Mesendoderm (in vitro differentiated cells): ENCODE measurements at regions not wholly inside any gene's neighbourhood (a gene's known extent, or its start where the extent isn't known, plus 50 kb on each side); places are given as distances from the start of the nearest gene placed in this dataset.

ENCODE experiments used
- DNase-seq: peaks from one replicate; pipeline ENCODE4 v3.0.0; 2013
- H2AK5ac ChIP-seq: 2 replicates; pipeline ENCODE4 v1.6.1; 2013; ENCODE audit warnings: low read length, inconsistent platforms
- H2BK120ac ChIP-seq: 2 replicates; pipeline ENCODE4 v1.6.1; 2013; ENCODE audit warnings: low read depth, mild to moderate bottlenecking, low read length, moderate library complexity, mixed read lengths
- H2BK15ac ChIP-seq: replicated peaks from 2 replicates; pipeline ENCODE4 v1.6.1; 2013; ENCODE audit warnings: low read depth, mild to moderate bottlenecking, moderate library complexity
- H2BK5ac ChIP-seq: 2 replicates; pipeline ENCODE4 v1.6.1; 2013; ENCODE audit warnings: low read length, inconsistent platforms
- H3K18ac ChIP-seq: 2 replicates; pipeline ENCODE4 v1.6.1; 2013; ENCODE audit warnings: mild to moderate bottlenecking, low read length, mixed read lengths
- H3K23ac ChIP-seq: one replicate; pipeline ENCODE4 v1.6.1; 2013; ENCODE audit warnings: low read length
- H3K27ac ChIP-seq: 2 replicates; pipeline ENCODE4 v1.5.1; 2013; ENCODE audit warnings: low read depth, mild to moderate bottlenecking, inconsistent platforms, low read length, moderate library complexity
- H3K27me3 ChIP-seq: 2 replicates; pipeline ENCODE4 v1.6.1; 2013; ENCODE audit warnings: low read length, control low read depth, mild to moderate bottlenecking, inconsistent platforms; ENCODE audit not compliant: insufficient read depth, poor library complexity
- H3K36me3 ChIP-seq: 2 replicates; pipeline ENCODE4 v1.6.1; 2013; ENCODE audit warnings: low read length, inconsistent platforms; ENCODE audit not compliant: control insufficient read depth, insufficient read depth
- H3K4ac ChIP-seq: one replicate; pipeline ENCODE4 v1.6.1; 2013; ENCODE audit warnings: low read depth, mild to moderate bottlenecking, low read length, moderate library complexity
- H3K4me1 ChIP-seq: 2 replicates; pipeline ENCODE4 v1.6.1; 2013; ENCODE audit warnings: low read depth, low read length, inconsistent platforms; ENCODE audit not compliant: control insufficient read depth
- H3K4me2 ChIP-seq: 2 replicates; pipeline ENCODE4 v1.6.1; 2013; ENCODE audit warnings: low read length
- H3K4me3 ChIP-seq: 2 replicates; pipeline ENCODE4 v1.5.1; 2013; ENCODE audit warnings: mild to moderate bottlenecking, low read length
- H3K56ac ChIP-seq: one replicate; pipeline ENCODE4 v1.6.1; 2013; ENCODE audit warnings: low read length
- H3K79me1 ChIP-seq: 2 replicates; pipeline ENCODE4 v1.6.1; 2013; ENCODE audit warnings: low read length, inconsistent platforms
- H3K79me2 ChIP-seq: 2 replicates; pipeline ENCODE4 v1.6.1; 2013; ENCODE audit warnings: mild to moderate bottlenecking, low read length; ENCODE audit not compliant: control insufficient read depth, insufficient read depth
- H3K9ac ChIP-seq: 2 replicates; pipeline ENCODE4 v1.6.1; 2013; ENCODE audit warnings: low read length, inconsistent platforms
- H4K5ac ChIP-seq: one replicate; pipeline ENCODE4 v1.6.1; 2013; ENCODE audit warnings: low read length
- H4K8ac ChIP-seq: one replicate; pipeline ENCODE4 v1.6.1; 2013; ENCODE audit warnings: low read depth, mild to moderate bottlenecking, control low read depth, low read length, moderate library complexity
- WGBS: extraction: QIAGEN DNeasy Blood & Tissue Kit; methylation state at CpG from one replicate; pipeline ENCODE4 v1.1.7; 2013; ENCODE audit warnings: low lambda C conversion rate, missing lambda C conversion rate; ENCODE audit not compliant: insufficient coverage; ENCODE audit errors: extremely low coverage; 5-methylcytosine and 5-hydroxymethylcytosine counted together

DNA sequence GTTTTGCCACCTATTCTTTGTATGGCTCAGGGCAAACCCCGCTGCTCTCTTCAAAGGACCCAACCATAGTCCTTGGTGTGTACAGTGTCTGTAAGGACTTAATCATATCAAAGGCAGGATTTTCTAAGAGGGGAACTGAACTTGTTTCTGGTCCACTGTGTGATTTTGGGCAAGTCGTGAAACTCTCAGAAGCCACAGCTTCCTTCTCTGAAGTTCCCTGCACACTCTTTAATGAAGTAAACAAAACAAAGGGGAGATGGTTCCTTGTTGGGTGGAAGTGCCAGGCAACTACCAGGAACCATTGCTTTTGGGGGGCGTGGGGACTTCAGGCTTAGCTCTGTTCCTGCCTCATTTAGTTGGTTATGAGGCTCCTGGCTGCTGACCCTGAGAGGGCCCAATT lies 152.4 kb downstream of the VRK1 start:
- Histone ChIP-seq H3K27ac (no peak overlapping the region), H2BK5ac (no peak overlapping the region), H4K8ac (no peak overlapping the region), H3K79me2 (no peaks in the 10 kb centered on the region), H2AK5ac (no peak overlapping the region), H3K4me3 (no peak overlapping the region), H3K4me2 (no peak overlapping the region), H3K56ac (no peak overlapping the region), H3K36me3 (no peaks in the 10 kb centered on the region), H3K18ac (no peak overlapping the region), H3K27me3 (no peaks in the 10 kb centered on the region), H2BK15ac (no peak overlapping the region), H3K4ac (no peak overlapping the region), H3K79me1 (no peaks in the 10 kb centered on the region), H3K4me1 (no peaks in the 10 kb centered on the region), H2BK120ac (no peak overlapping the region), H3K23ac (no peak overlapping the region), H3K9ac (no peak overlapping the region), H4K5ac (no peak overlapping the region)
- WGBS: no CpG with 5 or more reads among the region's 3 CpGs
- DNase-seq: no peak

DNA sequence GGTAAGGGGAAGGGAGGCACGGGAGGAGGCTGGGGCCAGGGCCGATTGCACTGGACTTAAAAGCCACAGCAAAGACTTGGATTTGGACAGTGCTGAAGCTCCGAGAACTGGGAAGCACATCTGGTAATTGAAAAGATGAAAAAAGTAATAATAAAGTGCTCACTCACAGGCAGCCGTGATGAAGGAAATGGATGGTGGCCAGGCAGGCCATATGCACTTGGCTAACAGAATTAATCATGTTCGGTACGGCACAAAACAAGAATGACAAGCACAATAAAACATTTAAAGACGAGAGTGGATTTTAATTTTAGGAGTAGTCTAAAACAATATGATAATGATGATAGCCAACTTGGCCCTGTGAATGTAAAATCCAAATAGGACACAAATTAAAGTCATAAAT lies 154.3 kb downstream of the VRK1 start:
- H3K18ac ChIP-seq: no peak overlapping the region
- no peak overlapping the region for H3K23ac ChIP-seq
- H3K56ac ChIP-seq: no peak overlapping the region
- H3K9ac ChIP-seq: no peak overlapping the region
- no peak overlapping the region for H2AK5ac ChIP-seq
- no peak overlapping the region for H4K5ac ChIP-seq
- no peak overlapping the region for H4K8ac ChIP-seq
- no peak overlapping the region for H3K4me2 ChIP-seq
- no peaks in the 10 kb centered on the region for H3K79me1 ChIP-seq
- no peaks in the 10 kb centered on the region for H3K27me3 ChIP-seq
- no peak overlapping the region for H3K4me3 ChIP-seq
- H2BK15ac ChIP-seq: no peak overlapping the region
- no peak overlapping the region for H2BK120ac ChIP-seq
- no peaks in the 10 kb centered on the region for H3K79me2 ChIP-seq
- no peak overlapping the region for H3K4ac ChIP-seq
- no peak for DNase-seq
- no peak overlapping the region for H3K27ac ChIP-seq
- H3K4me1 ChIP-seq: no peaks in the 10 kb centered on the region
- no CpG with 5 or more reads among the region's 7 CpGs for WGBS
- H2BK5ac ChIP-seq: no peak overlapping the region
- H3K36me3 ChIP-seq: no peaks in the 10 kb centered on the region

GRCh38 chr14:96953087-96953874 lies 156.1 kb downstream of the VRK1 start:
- Histone ChIP-seq H4K5ac (no peak overlapping the region), H3K36me3 (no peaks in the 10 kb centered on the region), H3K79me2 (no peaks in the 10 kb centered on the region), H2BK5ac (no peak overlapping the region), H3K4me3 (no peak overlapping the region), H3K4me1 (no peaks in the 10 kb centered on the region), H3K9ac (no peak overlapping the region), H3K23ac (no peak overlapping the region), H3K4ac (no peak overlapping the region), H3K18ac (no peak overlapping the region), H3K4me2 (no peak overlapping the region), H2AK5ac (no peak overlapping the region), H3K79me1 (no peaks in the 10 kb centered on the region), H2BK15ac (no peak overlapping the region), H3K27ac (no peak overlapping the region), H4K8ac (no peak overlapping the region), H2BK120ac (no peak overlapping the region), H3K27me3 (no peaks in the 10 kb centered on the region), H3K56ac (no peak overlapping the region)
- DNase-seq: no peak
- WGBS: no CpG with 5 or more reads among the region's 9 CpGs

- H2AK5ac ChIP-seq: no peak overlapping the region
- H3K27me3 ChIP-seq: no peaks in the 10 kb centered on the region
- H2BK5ac ChIP-seq: no peak overlapping the region
- H4K8ac ChIP-seq: no peak overlapping the region
- H2BK120ac ChIP-seq: no peak overlapping the region
- H3K79me2 ChIP-seq: no peaks in the 10 kb centered on the region
- no peak overlapping the region for H3K56ac ChIP-seq
- no peak overlapping the region for H3K4ac ChIP-seq
- no CpG with 5 or more reads among the region's 3 CpGs for WGBS
- H3K79me1 ChIP-seq: no peaks in the 10 kb centered on the region
- no peak overlapping the region for H2BK15ac ChIP-seq
- no peak for DNase-seq
- H3K36me3 ChIP-seq: no peaks in the 10 kb centered on the region
- no peak overlapping the region for H3K27ac ChIP-seq
- H3K23ac ChIP-seq: no peak overlapping the region
- H4K5ac ChIP-seq: no peak overlapping the region
- H3K4me2 ChIP-seq: no peak overlapping the region
- no peak overlapping the region for H3K18ac ChIP-seq
- no peak overlapping the region for H3K4me3 ChIP-seq
- H3K4me1 ChIP-seq: no peaks in the 10 kb centered on the region
- no peak overlapping the region for H3K9ac ChIP-seq
Measured at GRCh38 chr14:96953875-96954185, 156.6 kb downstream of the VRK1 start.

GRCh38 chr14:96956464-96957239 lies 159.5 kb downstream of the VRK1 start:
- no peak overlapping the region for H4K8ac ChIP-seq
- H3K4me2 ChIP-seq: no peak overlapping the region
- no peaks in the 10 kb centered on the region for H3K27me3 ChIP-seq
- no peak overlapping the region for H3K18ac ChIP-seq
- H3K4ac ChIP-seq: no peak overlapping the region
- H3K36me3 ChIP-seq: no peaks in the 10 kb centered on the region
- H4K5ac ChIP-seq: no peak overlapping the region
- no peak overlapping the region for H3K23ac ChIP-seq
- H3K56ac ChIP-seq: no peak overlapping the region
- no peak overlapping the region for H2BK120ac ChIP-seq
- H3K4me3 ChIP-seq: no peak overlapping the region
- H3K79me1 ChIP-seq: no peaks in the 10 kb centered on the region
- H2BK5ac ChIP-seq: no peak overlapping the region
- no peak overlapping the region for H3K27ac ChIP-seq
- H2AK5ac ChIP-seq: no peak overlapping the region
- no peaks in the 10 kb centered on the region for H3K79me2 ChIP-seq
- H2BK15ac ChIP-seq: no peak overlapping the region
- H3K9ac ChIP-seq: no peak overlapping the region
- no peak for DNase-seq
- WGBS: no CpG with 5 or more reads among the region's 10 CpGs
- H3K4me1 ChIP-seq: no peaks in the 10 kb centered on the region
